Body of pancreas (tissue), 4 donors: ENCODE measurements at regions not wholly inside any gene's neighbourhood (a gene's known extent, or its start where the extent isn't known, plus 50 kb on each side); places are given as distances from the start of the nearest gene placed in this dataset.

Experiments used
- ATAC-seq: fragments of 150-250 bp; one replicate; pipeline ENCODE4 v1.9.1; 2016
- DNase-seq, 4 donors: peaks; one replicate each; pipeline ENCODE4 v3.0.0-alpha.2; 2019
- H3K27ac ChIP-seq, 4 donors: fragments of 200-600 bp; sonication (generic); 1 replicate in 3 of 4; 2 replicates in 1 of 4; pipeline versions ENCODE4 v1.5.1 to v1.6.1; 2016 to 2019; ENCODE audit warnings: mild to moderate bottlenecking in 1 of 4, mixed read lengths in 1 of 4, moderate library complexity in 1 of 4
- H3K27me3 ChIP-seq, 2 donors: fragments of 200-600 bp; sonication (generic); one replicate each; pipeline ENCODE4 v1.6.0; 2016; ENCODE audit warnings: mild to moderate bottlenecking in 1 of 2
- H3K36me3 ChIP-seq, 2 donors: fragments of 200-600 bp; sonication (generic); replicated peaks in 1 of 2; 2 replicates each; pipeline ENCODE4 v1.5.1; 2016; ENCODE audit warnings: low read depth in 2 of 2; ENCODE audit not compliant: insufficient read depth in 1 of 2
- H3K4me1 ChIP-seq: fragments of 200-600 bp; sonication (generic); one replicate; pipeline ENCODE4 v1.6.0; 2016
- H3K4me3 ChIP-seq, 2 donors: fragments of 200-600 bp; sonication (generic); 1 replicate in 1 of 2; 2 replicates in 1 of 2; pipeline ENCODE4 v1.5.1; 2016 to 2019
- H3K9me3 ChIP-seq, 3 donors: fragments of 200-600 bp; sonication (generic); 1 replicate in 2 of 3; 2 replicates in 1 of 3; pipeline ENCODE4 v1.5.1; 2016
- POLR2A ChIP-seq, 3 donors: fragments of 450-650 bp; IDR thresholded peaks; one replicate each; pipeline ENCODE4 v1.6.1; 2016; ENCODE audit warnings: antibody characterized with exemption in 3 of 3, mild to moderate bottlenecking in 2 of 3
- WGBS, 2 donors: methylation state at CpG; one replicate each; pipeline ENCODE4 v1.1.5; 2017; 5-methylcytosine and 5-hydroxymethylcytosine counted together
- intact Hi-C: fragments of 100-400 bp; cut with DNase I; formaldehyde crosslinking; loops from one replicate; pipeline ENCODE4 v1.15.1; 2023
- TF ChIP-seq, protein P1 (sequence below), 7 experiments: fragments of 450-650 bp in 4 of 7; fragments of 200-600 bp in 3 of 7; sonication (generic) in 3 of 7; IDR thresholded peaks; one replicate each; pipeline ENCODE4 v1.5.1; 2016 to 2019; ENCODE audit warnings: antibody characterized with exemption in 7 of 7

- TF ChIP-seq POLR2A (IDR thresholded peaks at IDR 0.05) = no peak
- TF ChIP-seq, protein P1, sequence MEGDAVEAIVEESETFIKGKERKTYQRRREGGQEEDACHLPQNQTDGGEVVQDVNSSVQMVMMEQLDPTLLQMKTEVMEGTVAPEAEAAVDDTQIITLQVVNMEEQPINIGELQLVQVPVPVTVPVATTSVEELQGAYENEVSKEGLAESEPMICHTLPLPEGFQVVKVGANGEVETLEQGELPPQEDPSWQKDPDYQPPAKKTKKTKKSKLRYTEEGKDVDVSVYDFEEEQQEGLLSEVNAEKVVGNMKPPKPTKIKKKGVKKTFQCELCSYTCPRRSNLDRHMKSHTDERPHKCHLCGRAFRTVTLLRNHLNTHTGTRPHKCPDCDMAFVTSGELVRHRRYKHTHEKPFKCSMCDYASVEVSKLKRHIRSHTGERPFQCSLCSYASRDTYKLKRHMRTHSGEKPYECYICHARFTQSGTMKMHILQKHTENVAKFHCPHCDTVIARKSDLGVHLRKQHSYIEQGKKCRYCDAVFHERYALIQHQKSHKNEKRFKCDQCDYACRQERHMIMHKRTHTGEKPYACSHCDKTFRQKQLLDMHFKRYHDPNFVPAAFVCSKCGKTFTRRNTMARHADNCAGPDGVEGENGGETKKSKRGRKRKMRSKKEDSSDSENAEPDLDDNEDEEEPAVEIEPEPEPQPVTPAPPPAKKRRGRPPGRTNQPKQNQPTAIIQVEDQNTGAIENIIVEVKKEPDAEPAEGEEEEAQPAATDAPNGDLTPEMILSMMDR (IDR thresholded peaks at IDR 0.05) = no peak
- H3K4me1 ChIP-seq = no peaks in the 10 kb centered on the region
- no peaks in the 10 kb centered on the region for H3K36me3 ChIP-seq
- intact Hi-C loops = no loop called here
- H3K27ac ChIP-seq = no peak overlapping the region
- no peaks in the 10 kb centered on the region for H3K9me3 ChIP-seq
- DNase-seq = peak in 3 of 4 donors; percentile 7 to 23 (median 22)
- no peak for ATAC-seq
- H3K4me3 ChIP-seq = no peak overlapping the region
- WGBS, 2 donors = 15 to 18% methylated on average over 4 of the region's 4 CpGs
- H3K27me3 ChIP-seq = no peaks in the 10 kb centered on the region
Observed at GRCh38 chr5:152556784-152557183, 151.7 kb upstream of the NMUR2 start.

GRCh38 chr5:152560512-152561137 is 155.5 kb upstream of the NMUR2 start:
- Histone ChIP-seq H3K36me3 (no peaks in the 10 kb centered on the region), H3K27ac (no peak overlapping the region), H3K4me3 (no peak overlapping the region), H3K27me3 (no peaks in the 10 kb centered on the region), H3K9me3 (no peaks in the 10 kb centered on the region), H3K4me1 (no peaks in the 10 kb centered on the region)
- 23 to 29% methylated on average over 6 of the region's 6 CpGs for WGBS, 2 donors
- DNase-seq (peak; percentile 54 to 77 (median 66)), ATAC-seq (peak; percentile 47)
- TF ChIP-seq, protein P1 (IDR thresholded peaks at IDR 0.05) = peak; percentile 32 to 75 (median 69)
- no peak for TF ChIP-seq POLR2A (IDR thresholded peaks at IDR 0.05)
- intact Hi-C loops = no loop called here

DNA sequence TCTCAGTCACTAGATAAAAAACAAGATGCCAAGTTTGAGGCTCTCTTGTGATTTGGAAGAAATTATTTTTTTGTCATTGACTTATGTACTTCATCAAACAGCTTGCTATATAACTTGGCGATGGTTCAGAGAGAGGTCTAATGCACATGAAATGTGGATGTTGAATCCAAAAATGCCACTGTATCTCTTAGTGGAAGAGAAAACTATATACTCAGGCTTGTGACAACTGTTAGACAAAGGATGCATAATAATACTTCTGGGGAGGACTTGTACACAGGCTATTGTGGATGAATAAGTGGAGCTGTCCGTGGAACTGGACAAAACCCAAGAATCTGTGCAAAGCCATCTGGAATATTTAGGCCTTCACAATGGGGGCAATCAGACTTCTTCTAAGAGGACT is 162.9 kb upstream of the NMUR2 start:
- intact Hi-C loops = no loop called here

DNA sequence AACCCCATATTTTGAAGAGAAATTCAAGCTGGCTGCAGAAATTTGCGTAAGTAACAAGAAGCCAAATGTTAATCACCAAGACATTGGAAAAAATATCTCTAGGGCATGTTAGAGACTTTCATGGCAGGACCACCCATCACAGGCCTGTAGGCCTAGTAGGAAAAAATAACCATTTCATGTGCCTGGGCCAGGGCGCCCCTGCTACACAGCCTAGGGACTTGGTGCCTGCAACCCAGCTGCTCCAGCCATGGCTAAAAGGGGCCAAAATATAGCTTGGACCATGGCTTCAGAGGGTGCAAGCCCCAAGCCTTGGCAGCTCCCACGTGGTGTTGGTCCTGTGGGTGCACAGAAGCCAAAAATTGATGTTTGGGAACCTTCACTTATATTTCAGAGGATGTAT is 167.7 kb upstream of the NMUR2 start:
- Histone ChIP-seq H3K4me1 (no peaks in the 10 kb centered on the region), H3K36me3 (no peaks in the 10 kb centered on the region), H3K27ac (no peak overlapping the region), H3K9me3 (no peaks in the 10 kb centered on the region), H3K27me3 (no peaks in the 10 kb centered on the region), H3K4me3 (no peak overlapping the region)
- no peak for DNase-seq
- 71 to 76% methylated on average over 3 of the region's 3 CpGs for WGBS, 2 donors
- ATAC-seq = no peak
- TF ChIP-seq, protein P1 (IDR thresholded peaks at IDR 0.05) = no peak
- no peak for TF ChIP-seq POLR2A (IDR thresholded peaks at IDR 0.05)
- intact Hi-C loops = no loop called here

More for the DNA sequence above, 162.9 kb upstream of the NMUR2 start:
- H3K9me3 ChIP-seq = no peaks in the 10 kb centered on the region
- H3K4me3 ChIP-seq = no peak overlapping the region
- WGBS, 2 donors = 69 to 77% methylated on average over 2 of the region's 2 CpGs
- H3K27me3 ChIP-seq = no peaks in the 10 kb centered on the region
- DNase-seq (no peak), ATAC-seq (no peak)
- no peaks in the 10 kb centered on the region for H3K4me1 ChIP-seq
- no peak overlapping the region for H3K27ac ChIP-seq
- no peaks in the 10 kb centered on the region for H3K36me3 ChIP-seq
- TF ChIP-seq, protein P1 (IDR thresholded peaks at IDR 0.05) = no peak
- TF ChIP-seq POLR2A (IDR thresholded peaks at IDR 0.05) = no peak

DNA sequence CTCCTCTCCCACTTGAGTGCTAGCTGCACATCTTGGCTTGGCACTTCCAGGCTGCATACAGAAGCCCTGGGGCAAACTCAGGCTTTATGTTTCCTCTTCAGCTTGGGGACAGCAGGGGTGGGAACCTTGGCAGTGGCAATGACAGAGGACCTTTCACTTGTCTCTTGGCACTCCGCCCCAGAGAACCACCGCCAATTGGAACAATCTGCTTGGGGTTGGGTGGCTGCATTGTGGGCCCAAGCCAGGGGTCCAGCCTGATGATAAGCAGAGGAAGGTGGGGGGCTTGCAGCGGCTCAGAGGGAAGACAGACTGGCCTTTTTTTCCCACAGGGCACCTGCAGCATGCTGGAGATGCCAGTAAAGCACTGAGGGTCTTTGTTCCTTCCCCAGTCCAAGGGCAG is 179.0 kb upstream of the NMUR2 start:
- Histone ChIP-seq H3K9me3 (no peaks in the 10 kb centered on the region), H3K27ac (no peak overlapping the region), H3K27me3 (no peaks in the 10 kb centered on the region), H3K36me3 (no peaks in the 10 kb centered on the region), H3K4me1 (no peaks in the 10 kb centered on the region), H3K4me3 (no peak overlapping the region)
- intact Hi-C loops = no loop called here
- 55 to 77% methylated on average over 3 of the region's 3 CpGs for WGBS, 2 donors
- DNase-seq (no peak), ATAC-seq (no peak)
- TF ChIP-seq POLR2A (IDR thresholded peaks at IDR 0.05) = no peak
- TF ChIP-seq, protein P1 (IDR thresholded peaks at IDR 0.05) = no peak
